Parathyroid adenoma (tissue), 2 donors: ENCODE measurements at regions not wholly inside any gene's neighbourhood (a gene's known extent, or its start where the extent isn't known, plus 50 kb on each side); places are given as distances from the start of the nearest gene placed in this dataset.

Experiments
- H2AFZ ChIP-seq: fragments of 300-600 bp; sonication (generic); one replicate; pipeline ENCODE4 v1.7.0; 2017; ENCODE audit warnings: antibody characterized with exemption, mild to moderate bottlenecking
- H3K27ac ChIP-seq: fragments of 300-600 bp; sonication (generic); one replicate; pipeline ENCODE4 v1.7.0; 2017
- H3K27me3 ChIP-seq: fragments of 300-600 bp; sonication (generic); one replicate; pipeline ENCODE4 v1.7.0; 2017; ENCODE audit warnings: low read length; ENCODE audit not compliant: control insufficient read depth, insufficient read depth
- H3K36me3 ChIP-seq: fragments of 300-600 bp; sonication (generic); one replicate; pipeline ENCODE4 v1.7.0; 2017; ENCODE audit warnings: low read length; ENCODE audit not compliant: control insufficient read depth, insufficient read depth
- H3K4me1 ChIP-seq: fragments of 300-600 bp; sonication (generic); one replicate; pipeline ENCODE4 v1.7.0; 2017; ENCODE audit warnings: control low read depth
- H3K4me2 ChIP-seq: fragments of 300-600 bp; sonication (generic); one replicate; pipeline ENCODE4 v1.7.0; 2017; ENCODE audit warnings: low read length
- H3K4me3 ChIP-seq: fragments of 300-600 bp; sonication (generic); one replicate; pipeline ENCODE4 v1.7.0; 2017; ENCODE audit warnings: low read depth, low read length
- H3K79me2 ChIP-seq: fragments of 300-600 bp; sonication (generic); one replicate; pipeline ENCODE4 v1.7.0; 2017; ENCODE audit warnings: control low read depth
- H3K9ac ChIP-seq: fragments of 300-600 bp; sonication (generic); one replicate; pipeline ENCODE4 v1.7.0; 2017; ENCODE audit warnings: mild to moderate bottlenecking
- H3K9me3 ChIP-seq: fragments of 300-600 bp; sonication (generic); one replicate; pipeline ENCODE4 v1.7.0; 2017; ENCODE audit warnings: low read length; ENCODE audit not compliant: control insufficient read depth
- CTCF ChIP-seq: fragments of 300-600 bp; sonication (generic); IDR thresholded peaks from one replicate; pipeline ENCODE4 v1.7.0; 2017; ENCODE audit warnings: antibody characterized with exemption, mild to moderate bottlenecking
- donor health status: primary hyperparathyroidism.

GRCh38 chr2:238521002-238521401 is 94.3 kb downstream of the ASB1 start:
- no peaks in the 10 kb centered on the region for H3K27me3 ChIP-seq
- H3K27ac ChIP-seq, result no peak overlapping the region
- no peaks in the 10 kb centered on the region for H3K4me1 ChIP-seq
- H3K79me2 ChIP-seq, result no peaks in the 10 kb centered on the region
- H3K36me3 ChIP-seq, result no peaks in the 10 kb centered on the region
- no peaks in the 10 kb centered on the region for H3K9me3 ChIP-seq
- H3K9ac ChIP-seq, result no peak overlapping the region
- H3K4me2 ChIP-seq, result no peak overlapping the region
- H2AFZ ChIP-seq, result no peak overlapping the region
- no peak for TF ChIP-seq CTCF
- H3K4me3 ChIP-seq, result no peak overlapping the region

- no peak overlapping the region for H3K27ac ChIP-seq
- no peak overlapping the region for H3K4me2 ChIP-seq
- no peak for TF ChIP-seq CTCF
- H3K27me3 ChIP-seq, result no peaks in the 10 kb centered on the region
- no peak overlapping the region for H2AFZ ChIP-seq
- no peaks in the 10 kb centered on the region for H3K79me2 ChIP-seq
- no peak overlapping the region for H3K9ac ChIP-seq
- H3K9me3 ChIP-seq, result no peaks in the 10 kb centered on the region
- no peak overlapping the region for H3K4me3 ChIP-seq
- H3K36me3 ChIP-seq, result no peaks in the 10 kb centered on the region
- H3K4me1 ChIP-seq, result no peaks in the 10 kb centered on the region
Measured at GRCh38 chr2:238521870-238522269, 95.1 kb downstream of the ASB1 start.

GRCh38 chr2:238523158-238524110 is 96.7 kb downstream of the ASB1 start:
- no peak overlapping the region for H3K9ac ChIP-seq
- no peak for TF ChIP-seq CTCF
- no peaks in the 10 kb centered on the region for H3K79me2 ChIP-seq
- no peaks in the 10 kb centered on the region for H3K27me3 ChIP-seq
- no peak overlapping the region for H3K4me3 ChIP-seq
- H3K4me1 ChIP-seq, result no peaks in the 10 kb centered on the region
- no peaks in the 10 kb centered on the region for H3K9me3 ChIP-seq
- no peaks in the 10 kb centered on the region for H3K36me3 ChIP-seq
- H3K4me2 ChIP-seq, result no peak overlapping the region
- H2AFZ ChIP-seq, result no peak overlapping the region
- no peak overlapping the region for H3K27ac ChIP-seq

- no peak for TF ChIP-seq CTCF
- H3K4me2 ChIP-seq, result no peak overlapping the region
- no peak overlapping the region for H3K27ac ChIP-seq
- no peaks in the 10 kb centered on the region for H3K79me2 ChIP-seq
- H2AFZ ChIP-seq, result no peak overlapping the region
- no peak overlapping the region for H3K4me3 ChIP-seq
- no peaks in the 10 kb centered on the region for H3K9me3 ChIP-seq
- no peaks in the 10 kb centered on the region for H3K36me3 ChIP-seq
- H3K27me3 ChIP-seq, result no peaks in the 10 kb centered on the region
- H3K9ac ChIP-seq, result no peak overlapping the region
- no peaks in the 10 kb centered on the region for H3K4me1 ChIP-seq
Measured at GRCh38 chr2:238524426-238524983, 97.8 kb downstream of the ASB1 start.
